Right ventricle myocardium inferior (tissue), 1 donor: ENCODE measurements at regions not wholly inside any gene's neighbourhood (a gene's known extent, or its start where the extent isn't known, plus 50 kb on each side); places are given as distances from the start of the nearest gene placed in this dataset.
"Not testable (repeated sequence)": the region's sequence is repeated elsewhere in the genome, so short reads cannot be mapped to it uniquely, and the experiment has no call there.

Experiments
- ATAC-seq: fragments of 200-7000 bp; cut with Tn5 transposase; one replicate; pipeline ENCODE4 v1.9.1; 2020; ENCODE audit warnings: mild to moderate bottlenecking, moderate library complexity
- DNase-seq: peaks from one replicate; pipeline ENCODE4 v3.0.0; 2021; ENCODE audit errors: missing footprints
- intact Hi-C: fragments of 100-400 bp; cut with DNase I; formaldehyde crosslinking; loops from one replicate; pipeline ENCODE4 v1.11.0; 2022
- donor health status: DM: no; HTN: yes; CAD: no; lungs with severe emphysema.

GRCh38 chrX:122279746-122280145 lies 904.3 kb upstream of the GRIA3 start:
- intact Hi-C loops: no loop called here
- ATAC-seq (no peak), DNase-seq (no peak)

GRCh38 chrX:122299822-122300221 lies 884.3 kb upstream of the GRIA3 start:
- DNase-seq, ATAC-seq, intact Hi-C loops: not testable (repeated sequence)

GRCh38 chrX:122301491-122301890 lies 882.6 kb upstream of the GRIA3 start:
- no peak for DNase-seq
- intact Hi-C loops: no loop called here
- ATAC-seq: no peak

GRCh38 chrX:122303761-122304160 lies 880.3 kb upstream of the GRIA3 start:
- DNase-seq (no peak), ATAC-seq (no peak)
- intact Hi-C loops: no loop called here

- intact Hi-C loops: no loop called here
- ATAC-seq (no peak), DNase-seq (no peak)
Observed at GRCh38 chrX:122344816-122345215, 839.3 kb upstream of the GRIA3 start.

GRCh38 chrX:122363112-122363795 lies 820.8 kb upstream of the GRIA3 start:
- ATAC-seq: no peak
- intact Hi-C loops: no loop called here
- no peak for DNase-seq

DNA sequence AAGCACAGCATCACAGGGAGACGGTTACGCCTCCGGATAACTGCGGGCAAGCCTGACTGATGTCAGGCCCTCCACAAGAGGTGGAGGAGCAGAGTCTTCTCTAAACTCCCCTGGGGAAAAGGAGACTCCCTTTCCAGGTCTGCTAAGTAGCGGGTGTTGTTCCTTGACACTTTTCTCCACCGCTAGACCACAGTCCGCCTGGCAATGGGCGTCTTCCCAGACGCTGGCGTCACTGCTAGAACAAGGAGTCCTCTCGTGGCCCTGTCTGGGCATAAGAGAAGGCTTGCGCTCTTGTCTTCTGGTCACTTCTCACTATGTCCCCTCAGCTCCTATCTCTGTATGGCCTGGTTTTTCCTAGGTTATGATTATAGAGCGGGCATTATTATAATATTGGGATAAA lies 808.5 kb upstream of the GRIA3 start:
- ATAC-seq: not testable (repeated sequence)

DNA sequence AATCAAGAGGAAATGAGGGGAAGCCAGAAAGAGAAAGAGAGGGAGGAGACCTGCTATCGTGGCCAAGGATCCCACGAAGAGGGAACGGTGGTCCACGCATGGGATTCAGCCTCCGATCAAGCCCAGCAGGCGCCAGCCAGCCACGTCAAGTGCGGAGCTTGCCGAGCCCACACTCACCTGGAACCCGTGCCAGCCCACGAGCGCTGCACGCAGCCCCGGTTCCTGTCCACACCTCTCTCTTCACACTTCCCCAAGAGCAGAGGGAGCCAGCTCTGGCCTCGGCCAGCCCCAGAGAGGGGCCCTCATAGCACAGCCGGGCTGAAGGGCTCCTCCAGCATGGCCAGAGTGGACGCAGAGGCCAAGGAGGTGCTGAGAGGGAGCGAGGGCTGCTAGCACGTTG lies 795.1 kb upstream of the GRIA3 start:
- intact Hi-C loops: no loop called here
- no peak for DNase-seq
- ATAC-seq: no peak

More for the DNA sequence above, 808.5 kb upstream of the GRIA3 start:
- intact Hi-C loops, DNase-seq: not testable (repeated sequence)

- ATAC-seq (no peak), DNase-seq (no peak)
- intact Hi-C loops: no loop called here
Observed at GRCh38 chrX:122418758-122419157, 765.3 kb upstream of the GRIA3 start.

DNA sequence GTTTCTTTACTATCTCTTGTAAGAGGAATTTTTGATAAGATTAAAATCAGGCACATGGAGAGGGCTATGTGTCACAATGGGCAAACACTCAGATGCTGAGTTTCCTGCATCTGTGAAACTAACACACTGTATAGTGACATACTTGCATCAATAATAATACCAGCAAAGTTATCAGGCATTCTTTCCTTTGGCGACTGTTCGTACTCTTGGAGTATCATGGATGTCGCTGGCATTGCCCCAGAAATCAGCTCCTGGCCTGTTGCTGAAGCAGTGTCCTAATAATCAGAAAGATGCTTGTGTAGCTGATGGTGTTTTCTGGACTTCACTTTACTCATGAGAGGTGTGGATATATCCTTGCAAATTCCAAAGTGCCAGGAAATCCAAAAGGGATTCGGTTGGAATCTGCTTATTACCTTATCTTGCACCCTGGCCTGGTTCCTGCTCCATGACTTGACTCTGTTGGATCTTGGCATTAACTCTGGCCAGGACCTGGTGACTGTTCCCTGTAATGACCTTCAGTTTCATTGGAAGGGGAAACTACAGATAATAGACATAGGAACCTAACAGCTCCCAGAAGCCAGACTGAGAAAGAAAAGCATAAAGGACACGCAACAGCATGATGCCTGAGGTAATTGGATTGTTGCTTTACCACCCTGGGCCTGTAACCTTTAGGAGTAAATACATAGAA lies 762.5 kb upstream of the GRIA3 start:
- DNase-seq: peak; percentile 17
- intact Hi-C loops: no loop called here
- ATAC-seq: peak; percentile 92

- intact Hi-C loops: no loop called here
- DNase-seq (no peak), ATAC-seq (peak; percentile 42)
Observed at GRCh38 chrX:122422547-122422946, 761.5 kb upstream of the GRIA3 start.

- no peak for ATAC-seq
- intact Hi-C loops: no loop called here
- no peak for DNase-seq
Observed at GRCh38 chrX:122434942-122435341, 749.1 kb upstream of the GRIA3 start.

- no peak for DNase-seq
- ATAC-seq: no peak
- intact Hi-C loops: no loop called here
Observed at GRCh38 chrX:122439831-122440230, 744.2 kb upstream of the GRIA3 start.

DNA sequence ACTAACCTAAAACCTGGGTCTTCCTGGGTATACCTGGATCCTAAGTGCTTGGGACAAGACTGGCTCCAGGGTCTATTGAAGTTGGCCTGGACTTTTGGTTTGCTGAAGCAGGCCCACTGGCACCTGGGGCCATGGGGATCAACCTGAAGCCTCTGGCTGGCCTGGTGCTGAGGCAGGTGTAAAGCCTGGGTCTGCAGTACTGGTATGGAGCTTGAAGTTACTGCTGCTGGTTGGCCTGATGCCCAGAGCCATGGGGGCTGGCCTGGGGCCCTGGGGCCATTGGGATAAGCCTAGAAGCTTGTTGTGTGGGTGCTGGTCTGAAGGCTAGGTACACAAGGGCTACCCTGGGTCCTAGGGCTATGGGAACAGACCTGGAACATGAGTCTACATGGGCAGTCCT lies 743.2 kb upstream of the GRIA3 start:
- intact Hi-C loops: no loop called here
- DNase-seq: no peak
- no peak for ATAC-seq

GRCh38 chrX:122441451-122441850 lies 742.6 kb upstream of the GRIA3 start:
- ATAC-seq: no peak
- DNase-seq: no peak
- intact Hi-C loops: no loop called here

DNA sequence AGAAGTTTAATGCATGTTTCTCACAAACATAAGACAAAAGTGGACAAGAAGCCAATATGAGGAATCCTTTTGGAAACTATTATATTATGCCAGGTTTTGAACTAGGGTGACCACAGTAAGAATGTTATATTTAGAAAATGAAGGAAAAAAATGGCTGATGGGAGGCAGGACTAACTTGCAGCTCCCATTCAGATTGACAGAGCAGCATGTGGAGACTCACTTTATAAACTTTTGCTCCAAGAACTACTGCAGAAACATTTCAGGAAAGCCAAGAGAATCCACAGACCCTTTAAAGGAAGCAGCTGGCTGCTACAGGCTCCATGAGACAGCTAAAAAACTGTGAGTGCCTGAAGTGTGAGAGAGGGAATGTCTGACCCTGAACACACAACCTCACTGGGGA lies 738.6 kb upstream of the GRIA3 start:
- intact Hi-C loops: no loop called here
- DNase-seq (no peak), ATAC-seq (no peak)

- DNase-seq (no peak), ATAC-seq (no peak)
- intact Hi-C loops: no loop called here
Observed at GRCh38 chrX:122464341-122464740, 719.7 kb upstream of the GRIA3 start.

GRCh38 chrX:122475306-122475705 lies 708.8 kb upstream of the GRIA3 start:
- ATAC-seq (no peak), DNase-seq (no peak)
- intact Hi-C loops: no loop called here

DNA sequence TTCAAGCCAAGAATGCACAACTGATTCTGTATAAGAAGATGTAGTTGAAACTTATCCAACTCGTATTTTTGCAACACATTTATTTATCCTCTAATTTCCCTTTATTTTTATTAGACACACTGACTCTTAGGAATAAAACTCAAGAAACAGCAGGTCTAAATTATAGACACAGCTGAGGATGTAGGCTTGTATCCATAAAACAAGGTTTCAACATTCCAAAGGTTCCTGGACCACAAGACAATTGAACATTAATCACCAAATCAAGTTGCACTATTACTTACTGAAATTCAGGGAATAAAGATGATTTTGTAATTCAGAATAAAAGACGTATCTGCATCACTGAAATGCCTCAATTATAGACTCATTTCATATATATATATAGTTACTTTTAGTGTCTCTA lies 683.5 kb upstream of the GRIA3 start:
- intact Hi-C loops: no loop called here
- no peak for ATAC-seq
- no peak for DNase-seq

GRCh38 chrX:122501652-122502051 lies 682.4 kb upstream of the GRIA3 start:
- intact Hi-C loops: no loop called here
- no peak for DNase-seq
- no peak for ATAC-seq

DNA sequence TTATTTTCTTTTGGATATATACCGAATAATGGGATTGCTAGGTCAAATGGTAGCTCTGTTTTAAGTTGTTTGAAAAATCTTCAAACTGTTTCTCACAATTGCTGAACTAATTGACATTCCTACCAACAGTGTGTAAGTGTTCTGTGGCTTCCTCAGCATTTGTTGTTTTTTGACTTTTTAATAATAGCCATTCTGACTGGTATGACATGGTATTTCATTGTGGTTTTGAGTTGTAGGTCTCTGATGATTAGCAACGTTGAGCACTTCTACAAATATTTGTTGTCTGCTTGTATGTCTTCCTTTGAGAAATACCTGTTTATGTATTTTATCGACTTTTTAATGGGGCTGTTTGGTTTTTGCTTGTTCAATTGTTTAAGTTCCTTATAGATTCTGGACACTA lies 680.1 kb upstream of the GRIA3 start:
- DNase-seq: no peak
- intact Hi-C loops: no loop called here
- no peak for ATAC-seq
